HG03045 (cell line): ENCODE measurements at regions not wholly inside any gene's neighbourhood (a gene's known extent, or its start where the extent isn't known, plus 50 kb on each side); places are given as distances from the start of the nearest gene placed in this dataset.

Experiments
- ATAC-seq: cut with Tn5 transposase; IDR thresholded peaks from one replicate; pipeline ENCODE4 v1.9.1; 2021; ENCODE audit warnings: mild to moderate bottlenecking, moderate library complexity; ENCODE audit not compliant: unreplicated experiment

DNA sequence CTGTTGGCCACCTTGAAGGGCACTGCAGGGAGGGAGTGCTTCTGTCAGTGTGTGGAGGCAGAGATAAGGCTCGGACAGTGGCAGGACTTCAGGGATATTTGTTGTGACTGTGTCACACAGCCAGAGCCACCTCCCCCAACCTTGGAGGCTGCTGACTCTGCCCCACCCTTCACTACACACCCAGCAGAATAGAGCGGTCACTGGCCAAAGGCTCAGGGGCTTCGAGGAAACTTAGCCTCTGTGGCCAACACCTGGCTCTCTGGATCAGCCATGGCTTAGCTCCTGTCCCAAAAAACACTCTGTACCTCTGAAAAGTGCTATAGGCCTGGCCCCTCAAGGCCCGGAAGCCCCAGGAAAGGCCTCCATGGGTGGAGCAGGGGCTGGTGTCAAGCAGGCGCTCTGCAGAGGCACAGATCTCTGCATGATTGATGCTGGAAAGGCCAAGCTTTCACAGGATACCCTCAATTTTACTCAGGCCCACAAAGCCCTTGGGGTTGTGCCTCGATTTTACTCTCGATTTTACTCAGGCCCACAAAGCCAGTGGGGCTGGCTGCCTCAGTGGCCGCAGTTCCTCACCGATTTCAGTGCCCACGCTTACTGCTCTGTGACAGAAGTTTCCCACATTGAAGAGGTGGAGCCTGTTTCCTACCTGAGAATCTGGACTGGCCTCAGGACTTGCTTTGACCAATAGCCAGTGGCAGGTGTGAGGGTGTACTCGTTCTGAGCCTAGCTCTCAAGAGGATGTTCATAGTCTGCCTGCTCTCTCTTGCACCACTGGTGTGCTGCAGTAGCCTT is 113.2 kb upstream of the GPR26 start:
- ATAC-seq, result peak; percentile 51

DNA sequence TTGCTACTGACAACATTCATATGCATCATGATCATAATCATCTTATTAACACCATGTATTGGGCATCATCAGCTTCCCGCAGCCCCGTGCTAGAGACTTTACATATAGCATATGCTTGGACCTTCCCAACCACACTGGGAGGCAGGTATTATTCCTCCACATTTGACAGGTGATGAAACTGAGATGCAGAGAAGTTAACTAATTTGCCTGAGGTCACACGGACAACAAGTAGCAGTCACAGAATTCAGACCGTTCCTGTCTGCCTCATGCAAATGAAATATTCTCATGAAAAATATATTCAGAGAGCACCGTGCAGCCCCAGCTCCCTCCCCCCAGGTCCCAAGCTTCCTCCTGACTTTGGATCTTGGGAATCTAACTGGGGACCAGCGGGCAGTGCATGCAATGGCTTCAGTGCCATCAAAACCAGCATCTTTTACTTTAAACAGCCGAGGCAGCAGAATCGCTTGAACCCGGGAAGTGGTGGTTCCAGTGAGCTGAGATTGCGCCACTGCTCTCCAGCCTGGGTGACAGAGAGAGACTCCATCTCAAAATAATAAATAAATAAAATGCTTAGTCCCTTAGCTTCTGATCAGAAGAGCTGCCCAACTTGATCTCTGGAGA is 112.2 kb upstream of the GPR26 start:
- ATAC-seq, result peak; percentile 43

DNA sequence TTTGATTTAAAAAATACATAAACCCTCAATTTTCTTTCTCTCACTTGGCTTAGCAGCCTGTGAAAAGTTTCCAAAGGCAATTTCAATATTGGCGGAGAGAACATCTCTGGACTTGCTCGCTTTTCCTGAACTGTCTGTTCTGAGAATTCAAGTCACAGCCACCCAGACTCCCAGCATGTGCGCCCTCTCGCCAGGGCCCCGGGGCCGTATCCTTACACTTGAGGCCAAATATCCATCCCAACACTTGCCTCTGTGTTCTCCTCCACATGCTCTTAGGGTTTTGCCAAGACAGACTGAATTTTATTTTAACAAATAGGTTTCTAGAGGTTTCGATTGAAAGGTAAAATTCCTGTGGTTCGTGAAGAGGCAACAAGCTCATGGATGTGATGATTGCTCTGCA is 111.5 kb upstream of the GPR26 start:
- ATAC-seq, result no peak

DNA sequence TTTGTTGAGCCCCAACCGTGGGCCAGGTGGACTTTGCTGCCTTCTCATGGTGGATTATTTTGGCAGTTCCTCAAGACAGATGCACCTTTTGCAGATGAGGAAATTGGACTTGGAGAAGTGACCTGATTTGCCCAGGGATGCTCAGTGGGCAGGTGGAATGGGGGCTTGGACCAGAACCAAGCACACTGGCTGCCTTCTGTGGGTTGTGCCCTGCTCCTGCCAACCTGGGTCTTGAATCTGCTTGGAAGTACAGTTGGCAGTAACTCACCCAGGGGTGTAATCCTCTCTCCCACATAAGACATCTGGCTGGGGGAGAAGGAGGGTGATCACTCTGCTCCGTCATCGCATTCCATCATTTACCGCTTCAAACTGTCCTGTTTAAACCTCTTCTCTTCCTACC is 110.5 kb upstream of the GPR26 start:
- ATAC-seq, result no peak

DNA sequence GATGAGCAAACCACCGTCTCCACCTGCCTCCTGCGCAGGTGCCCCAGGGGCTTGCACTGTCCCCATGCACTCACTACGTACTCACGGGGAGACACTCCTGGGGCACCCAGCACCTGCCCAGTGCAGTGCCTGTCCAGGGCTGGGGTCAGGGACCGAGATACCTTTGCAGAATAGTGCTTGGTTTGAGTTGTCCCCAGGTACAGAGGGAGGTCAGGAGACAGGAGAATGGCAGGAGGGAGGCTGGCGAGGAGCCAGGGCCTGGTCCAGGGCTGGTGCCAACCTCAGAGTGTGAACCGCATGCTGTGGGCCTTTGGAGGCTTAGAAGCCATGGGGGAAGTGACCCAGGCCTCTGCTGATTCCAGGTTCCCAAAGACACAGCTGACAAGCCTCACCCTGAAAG is 110.1 kb upstream of the GPR26 start:
- no peak for ATAC-seq

DNA sequence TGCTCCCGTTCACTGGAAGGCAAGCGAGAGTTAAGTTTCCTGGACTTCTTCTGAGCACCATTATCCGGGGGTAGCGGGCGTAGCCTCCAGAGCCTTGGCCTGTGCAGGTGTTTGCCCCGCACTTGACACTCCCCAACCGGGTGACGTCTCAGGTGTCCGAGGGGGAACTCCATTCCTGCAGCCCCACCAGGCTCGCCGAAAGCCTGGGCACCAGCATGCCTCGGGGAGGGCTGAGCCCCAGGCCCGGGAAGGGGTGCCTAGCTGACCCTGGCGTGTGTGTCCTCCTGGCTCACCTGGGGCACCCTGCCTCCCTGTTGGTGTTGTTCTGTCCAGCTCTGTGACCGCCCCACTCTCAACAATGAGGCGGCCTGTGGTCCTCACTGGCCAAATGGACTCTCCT is 109.4 kb upstream of the GPR26 start:
- ATAC-seq, result no peak

DNA sequence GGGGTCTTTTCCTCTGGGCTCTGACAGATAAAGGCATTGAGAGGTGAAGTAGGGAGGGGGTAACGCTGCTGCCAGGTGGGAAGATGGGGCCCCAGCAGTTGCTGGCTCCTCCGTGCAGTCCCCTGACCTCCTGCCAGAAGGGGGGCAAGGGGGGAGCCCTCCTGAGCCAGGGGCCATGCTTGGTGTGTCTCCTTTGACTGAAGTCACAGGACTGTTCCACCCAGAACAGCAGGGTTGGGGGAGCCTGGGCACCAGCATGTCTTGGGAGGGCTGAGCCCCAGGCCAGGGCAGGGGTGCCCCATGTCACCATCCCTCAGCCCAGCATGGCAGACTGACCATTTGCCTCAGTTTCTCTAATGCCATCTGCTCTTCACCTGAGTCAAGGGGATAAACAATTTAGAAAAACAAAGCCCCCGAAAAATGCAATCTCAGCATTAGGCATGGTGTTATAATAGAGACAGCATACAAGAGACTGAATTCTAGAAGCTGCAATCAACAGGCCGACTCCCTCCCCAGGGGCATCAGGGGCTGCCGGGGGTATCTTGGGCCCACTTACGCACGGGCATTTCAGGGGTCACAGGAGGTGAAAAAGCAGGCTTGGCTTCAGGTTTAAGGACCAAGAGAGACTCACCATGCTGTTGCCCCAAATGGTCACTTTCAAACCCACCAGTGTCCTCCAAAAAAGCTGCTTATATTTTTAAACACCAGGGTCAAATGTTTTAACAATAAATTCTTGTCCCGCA is 108.6 kb upstream of the GPR26 start:
- no peak for ATAC-seq

DNA sequence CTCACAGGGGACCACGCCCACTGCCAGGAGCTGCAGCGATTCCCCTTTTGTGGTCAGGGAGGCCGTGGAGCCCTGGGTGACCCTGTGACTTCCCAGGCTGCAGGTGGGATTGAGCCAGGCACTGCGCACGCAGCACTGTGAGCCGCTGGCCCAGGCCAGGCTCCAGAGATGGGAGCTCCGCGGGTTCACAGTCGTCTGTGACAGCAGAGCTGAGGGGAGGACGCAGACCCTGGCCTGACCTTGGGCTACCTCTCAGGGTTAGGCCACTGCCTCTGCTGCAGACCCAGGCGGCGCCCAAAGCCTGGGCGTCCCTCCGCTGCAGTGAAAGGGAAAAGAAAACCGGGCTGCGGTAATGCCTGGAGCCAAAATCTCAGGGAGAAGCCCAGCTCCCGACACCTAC is 107.5 kb upstream of the GPR26 start:
- no peak for ATAC-seq

DNA sequence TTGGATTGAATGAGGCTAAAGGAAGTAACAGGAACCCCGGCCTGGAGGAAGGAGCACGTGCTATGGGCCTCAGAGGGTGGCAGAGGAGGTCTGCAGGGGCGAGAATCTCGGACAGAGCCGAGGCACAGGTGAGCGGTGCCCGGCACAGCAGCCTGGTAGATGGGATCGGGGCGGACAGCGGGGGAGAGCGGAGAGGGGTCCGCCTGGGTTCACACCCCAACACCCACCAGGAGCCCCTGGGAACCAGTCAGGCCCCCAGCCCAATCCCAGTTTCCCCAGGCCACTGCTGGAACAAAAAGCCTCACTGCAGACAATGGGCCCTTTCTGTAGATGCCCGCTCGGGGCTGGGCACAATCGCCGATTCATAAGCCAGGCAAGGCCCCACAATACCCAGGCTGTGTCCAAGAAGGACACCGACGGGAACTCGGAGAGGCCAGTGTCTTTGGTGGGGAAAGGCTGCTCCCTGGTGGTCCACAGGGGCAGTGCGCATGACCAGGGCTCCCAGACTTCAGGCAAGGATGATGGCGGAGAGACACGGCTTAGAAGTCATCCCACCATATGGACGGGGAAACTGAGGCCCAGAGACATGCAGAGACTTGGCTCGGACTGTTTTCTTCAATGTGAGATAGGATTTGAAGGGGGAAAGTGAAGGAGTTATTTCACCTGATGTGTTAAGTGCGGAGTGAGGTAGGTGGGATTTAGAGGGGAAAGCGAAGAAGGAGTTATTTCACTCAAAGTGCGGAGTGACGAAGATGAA is 106.9 kb upstream of the GPR26 start:
- ATAC-seq, result peak; percentile 60

DNA sequence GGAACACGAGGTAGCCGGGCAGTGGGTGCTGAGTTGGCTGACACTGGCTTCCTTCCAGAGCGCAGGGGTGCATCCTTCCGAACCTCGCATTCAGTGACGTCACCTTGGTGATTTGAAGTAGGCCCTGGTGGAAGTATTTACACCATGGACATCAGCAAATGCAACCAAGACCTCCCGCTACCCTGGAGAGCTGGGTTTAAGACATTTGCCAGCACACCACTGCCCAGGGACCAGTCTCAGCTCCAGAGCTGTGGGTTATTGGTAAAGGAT is 106.4 kb upstream of the GPR26 start:
- no peak for ATAC-seq

DNA sequence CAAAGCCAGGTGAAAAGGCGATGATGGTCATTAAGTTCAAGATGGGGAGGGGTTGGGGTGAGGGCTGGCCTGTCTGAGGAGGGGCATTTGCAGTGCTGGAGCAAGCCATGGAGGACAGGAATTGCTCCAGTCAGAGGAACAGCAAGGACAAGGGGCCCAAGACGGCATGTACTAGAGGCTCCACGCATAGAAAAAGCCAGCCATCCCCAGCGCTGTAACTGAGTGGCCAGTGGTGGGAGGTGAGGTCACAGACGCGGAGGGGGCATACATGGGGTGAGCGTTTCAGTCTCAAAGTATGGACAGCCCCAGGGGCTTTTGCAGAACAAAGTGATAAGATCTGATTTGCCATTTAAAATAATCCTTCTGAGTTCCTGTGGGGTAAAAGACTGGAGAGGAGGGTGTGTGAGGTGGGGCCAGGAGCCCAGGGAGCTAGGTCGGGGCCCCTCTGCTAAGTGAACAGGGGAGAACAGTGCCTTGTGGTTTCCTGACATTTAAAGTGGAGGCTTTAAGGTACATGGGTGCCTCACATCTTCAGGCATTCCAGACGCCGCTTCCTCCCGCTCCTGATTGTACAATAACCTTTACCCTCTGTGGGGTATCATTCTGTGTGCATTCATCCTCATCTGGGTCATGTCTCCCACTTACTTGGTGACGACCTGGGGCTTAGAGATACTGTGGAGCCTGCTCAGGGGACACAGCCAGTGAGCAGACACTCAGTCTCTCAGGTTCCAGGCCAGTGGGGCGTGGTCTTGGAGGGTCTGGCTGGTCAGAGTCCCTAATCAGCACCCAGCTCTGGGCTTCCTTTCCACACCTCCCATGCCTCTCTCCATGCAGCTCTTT is 105.6 kb upstream of the GPR26 start:
- no peak for ATAC-seq

DNA sequence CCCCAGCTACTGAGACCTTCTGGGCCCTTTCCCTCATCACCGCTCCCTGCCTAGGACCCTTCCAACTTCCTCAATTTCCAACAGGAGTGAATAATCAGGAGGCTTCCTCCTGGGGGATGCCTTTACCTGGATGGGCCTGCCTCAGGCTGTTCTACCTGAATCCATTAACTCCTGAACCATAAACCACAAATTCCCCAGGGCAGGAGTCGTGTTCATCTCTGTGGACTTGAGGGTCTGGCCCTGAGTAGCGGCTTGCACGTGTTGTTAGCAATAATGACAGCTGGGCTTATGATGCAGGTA is 105.1 kb upstream of the GPR26 start:
- ATAC-seq, result no peak

DNA sequence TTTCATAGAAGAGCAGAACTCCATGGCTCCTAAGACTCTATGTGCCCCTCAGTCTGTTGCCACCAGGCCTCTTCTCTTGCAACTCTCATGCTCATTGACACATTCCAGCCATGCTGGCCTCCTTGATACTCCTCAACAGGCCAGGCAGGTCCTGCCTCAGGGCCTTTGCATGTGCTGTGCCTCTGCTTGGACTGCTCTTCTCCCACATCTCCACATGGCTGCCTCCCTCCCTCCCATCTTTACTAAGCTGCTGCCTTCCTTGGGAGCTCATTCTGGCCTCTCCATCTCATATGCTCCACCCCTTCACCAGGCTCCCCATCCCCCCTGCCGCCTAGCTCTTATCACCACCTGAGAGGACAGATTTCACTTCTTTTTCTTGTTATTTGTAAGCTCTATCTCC is 103.8 kb upstream of the GPR26 start:
- ATAC-seq, result no peak

DNA sequence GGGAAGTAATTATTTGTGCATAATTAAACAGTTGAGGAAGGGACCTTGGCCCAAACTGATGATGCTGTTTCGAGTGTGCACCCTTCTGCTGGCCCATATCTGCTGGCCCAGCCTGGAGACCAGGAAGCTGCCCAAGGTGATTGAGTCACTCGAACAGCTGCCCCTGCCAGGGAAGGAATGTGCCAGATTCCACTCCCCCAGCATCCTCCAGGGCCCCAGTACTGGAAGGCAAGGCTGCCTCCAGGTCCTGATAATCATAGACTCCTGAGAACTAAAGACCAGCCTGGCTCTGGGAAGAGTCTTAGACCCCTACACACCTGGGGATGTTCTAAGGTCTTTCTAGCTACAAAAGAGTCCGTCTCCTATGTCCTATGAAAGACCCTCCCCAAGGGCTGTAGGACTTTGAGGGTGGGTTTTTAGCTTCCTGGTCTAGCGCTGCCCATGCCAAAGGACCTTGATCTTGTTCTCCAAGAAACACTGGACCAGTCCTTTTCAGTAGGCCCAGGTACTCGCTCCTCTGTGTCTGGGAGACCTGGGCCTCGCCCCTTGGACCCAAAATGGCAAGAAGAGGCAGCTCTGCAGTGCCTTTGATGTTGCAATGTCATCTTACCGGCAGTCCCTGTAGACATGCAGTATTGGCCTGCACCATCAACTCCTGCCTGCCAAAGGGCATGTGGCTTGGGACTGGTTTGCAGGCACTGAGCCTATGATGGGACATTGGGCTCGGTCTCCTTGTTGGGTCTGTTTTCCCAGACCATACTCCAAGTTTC is 103.2 kb upstream of the GPR26 start:
- no peak for ATAC-seq

DNA sequence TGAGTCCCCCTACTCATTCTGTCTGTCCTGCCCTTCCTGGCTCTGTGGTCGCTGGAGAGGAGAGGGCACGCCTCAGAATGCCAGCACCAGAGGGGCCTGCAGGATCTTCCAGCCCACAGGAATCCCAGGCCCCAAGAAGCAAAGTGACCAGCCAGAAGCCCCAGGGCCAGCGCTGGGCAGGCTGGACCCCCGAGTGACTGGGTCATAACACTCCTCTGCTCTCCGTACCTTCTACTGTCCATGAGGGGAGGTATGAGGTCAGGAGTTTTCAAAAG is 102.6 kb upstream of the GPR26 start:
- no peak for ATAC-seq

DNA sequence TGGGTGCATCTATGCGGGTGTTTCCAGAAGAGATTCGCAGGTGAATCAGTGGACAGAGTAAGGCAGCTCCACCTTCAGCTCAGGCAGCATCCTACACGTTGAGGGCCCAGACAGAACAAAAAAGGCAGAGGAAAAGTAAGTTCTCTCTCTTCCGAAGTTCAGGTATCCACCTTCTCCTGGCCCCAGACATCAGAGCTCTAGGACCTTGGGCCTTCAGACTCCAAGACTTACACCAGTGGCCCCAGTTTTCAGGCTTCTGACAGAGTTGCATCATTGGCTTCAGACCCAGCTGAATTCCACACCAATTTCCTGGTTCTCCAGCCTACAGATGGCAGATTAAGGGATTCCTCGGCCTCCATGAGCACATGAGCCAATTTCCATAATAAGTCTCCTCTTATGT is 102.2 kb upstream of the GPR26 start:
- no peak for ATAC-seq

DNA sequence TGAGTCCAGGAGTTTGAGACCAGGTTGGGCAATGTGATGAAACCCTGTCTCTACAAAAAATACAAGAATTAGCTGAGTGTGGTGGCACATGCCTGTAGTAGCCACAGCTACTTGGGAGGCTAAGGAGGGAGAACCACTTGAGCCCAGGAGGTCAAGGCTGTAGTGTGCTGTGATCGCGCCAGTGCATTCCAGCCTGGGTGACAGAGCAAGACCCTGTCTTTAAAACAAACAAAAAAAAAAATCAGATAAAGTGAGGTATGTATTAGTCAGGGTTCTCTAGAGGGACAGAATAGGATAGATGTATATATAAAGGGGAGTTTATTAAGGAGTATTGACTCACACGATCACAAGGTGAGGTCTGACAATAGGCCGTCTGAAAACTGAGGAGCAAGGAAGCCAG is 101.5 kb upstream of the GPR26 start:
- no peak for ATAC-seq

DNA sequence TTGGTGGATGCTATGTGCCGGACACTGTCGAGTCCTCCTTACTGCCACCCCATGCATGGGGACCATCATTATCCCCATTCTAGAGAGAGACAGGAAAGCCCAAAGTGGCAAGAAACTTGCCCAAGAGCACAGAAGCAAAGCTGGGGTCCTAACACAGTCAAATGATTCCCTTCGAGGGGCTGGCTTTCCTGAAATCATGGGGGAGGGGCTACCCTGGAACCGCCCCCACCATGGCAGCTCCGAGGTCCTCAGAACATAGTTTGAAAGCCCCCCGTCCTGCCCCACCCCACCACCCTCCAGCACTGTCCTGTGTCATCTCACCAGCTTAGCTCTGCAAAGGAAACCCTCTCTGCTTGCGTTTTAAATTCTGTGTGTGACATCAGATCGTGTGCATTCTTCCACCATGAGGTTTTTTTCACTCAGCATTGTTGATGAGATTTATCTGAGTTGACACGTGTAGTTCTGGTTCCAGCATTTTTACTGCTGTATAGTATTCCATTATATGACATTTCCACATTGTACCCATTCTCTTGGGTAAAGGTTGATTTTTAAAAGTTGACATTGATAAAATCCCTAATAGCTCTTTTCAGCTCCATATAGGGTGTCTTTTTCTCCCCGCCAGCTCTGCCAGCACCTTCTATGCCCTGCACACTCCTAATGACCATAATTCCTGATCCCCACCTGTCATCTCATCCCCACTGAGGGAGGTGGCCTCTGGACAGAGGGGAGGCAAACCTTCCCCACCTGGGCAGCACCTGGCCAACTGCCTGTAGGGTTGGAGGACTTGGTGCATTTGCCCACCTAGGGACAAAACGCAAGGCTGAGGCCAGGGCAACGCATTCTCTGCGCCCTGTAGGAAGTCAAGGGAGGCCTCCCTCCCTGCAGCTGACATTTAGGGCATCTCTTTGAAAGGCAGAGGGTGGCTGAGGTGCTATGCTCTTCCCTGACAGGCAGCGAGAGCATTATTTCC is 100.2 kb upstream of the GPR26 start:
- no peak for ATAC-seq

DNA sequence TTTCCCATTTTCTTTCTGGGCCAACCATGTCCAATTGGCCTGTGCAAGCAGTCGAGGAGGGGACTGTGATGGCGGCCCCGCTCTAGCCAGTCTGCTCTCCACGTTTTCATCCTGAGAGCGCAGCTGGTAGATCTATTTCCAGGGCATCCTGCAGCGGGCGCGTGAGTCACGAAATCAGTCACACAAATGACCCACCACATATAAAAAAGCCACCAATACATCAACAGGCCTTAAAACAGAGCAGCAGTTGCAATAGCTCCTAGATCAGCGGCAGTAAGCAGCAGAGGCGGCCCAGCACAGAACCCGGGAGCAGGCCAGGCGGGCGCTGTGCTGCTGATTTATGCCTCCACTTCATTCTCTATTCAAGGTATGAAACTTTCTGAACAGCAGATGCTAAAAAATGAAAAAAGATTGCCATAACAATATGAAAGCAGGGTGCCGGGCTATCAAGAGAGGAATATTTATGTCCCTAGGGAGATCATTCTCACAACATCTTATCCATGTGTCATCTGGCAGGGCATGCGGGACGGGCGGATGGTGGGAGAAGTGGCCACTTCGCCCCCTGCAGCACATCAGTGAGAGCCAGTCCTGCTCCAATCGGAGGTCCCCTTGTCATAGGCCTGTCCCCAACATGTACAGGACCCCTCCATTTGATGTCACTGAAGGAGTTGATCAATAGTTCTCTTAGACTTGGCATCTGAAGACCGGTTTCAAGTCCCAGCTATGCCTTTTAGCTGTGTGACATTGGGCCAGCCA is 98.0 kb upstream of the GPR26 start:
- ATAC-seq, result no peak
